Neural progenitor cell (in vitro differentiated cells): ENCODE measurements at regions not wholly inside any gene's neighbourhood (a gene's known extent, or its start where the extent isn't known, plus 50 kb on each side); places are given as distances from the start of the nearest gene placed in this dataset.

ENCODE experiments used
- EZH2 ChIP-seq: fragments of 200-600 bp; sonication (generic); IDR thresholded peaks from 2 replicates; pipeline ENCODE4 v1.6.1; 2017; ENCODE audit warnings: antibody characterized with exemption, mild to moderate bottlenecking, moderate library complexity
- TF ChIP-seq, protein P1 (sequence below): fragments of 200-600 bp; sonication (generic); IDR thresholded peaks from 2 replicates; pipeline ENCODE4 v1.5.1; 2017; ENCODE audit warnings: antibody characterized with exemption, mild to moderate bottlenecking

DNA sequence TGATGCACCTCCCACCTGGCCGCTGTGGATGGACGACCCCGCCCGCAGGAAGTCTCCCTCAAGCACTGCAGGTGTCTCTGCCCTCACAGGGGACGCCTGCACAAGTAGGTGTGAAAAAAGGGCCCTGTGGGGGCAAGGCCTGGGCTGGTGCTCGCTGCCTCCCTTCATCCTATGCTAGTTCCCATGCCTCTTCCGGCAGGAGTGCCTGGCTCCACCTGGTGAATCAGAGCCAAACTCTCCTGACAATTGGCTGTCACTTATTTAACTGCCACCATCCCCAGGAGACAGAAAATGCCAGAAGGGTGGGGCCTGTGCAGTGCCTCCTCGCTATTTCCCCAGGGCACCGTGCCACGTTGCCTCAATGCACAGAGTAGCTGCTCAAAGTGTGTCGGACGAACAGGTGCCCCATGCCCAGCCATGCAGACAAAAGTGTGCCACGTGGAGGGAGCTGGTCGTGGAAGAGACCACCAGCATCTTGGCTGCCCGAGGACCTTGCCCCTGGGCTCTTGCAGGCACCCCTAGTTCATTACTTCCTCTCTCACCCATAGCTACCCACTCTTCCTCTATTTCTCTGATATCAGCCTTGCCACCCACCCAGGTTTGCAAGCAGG lies 170.7 kb downstream of the SEC14L1 start:
- TF ChIP-seq, protein P1, sequence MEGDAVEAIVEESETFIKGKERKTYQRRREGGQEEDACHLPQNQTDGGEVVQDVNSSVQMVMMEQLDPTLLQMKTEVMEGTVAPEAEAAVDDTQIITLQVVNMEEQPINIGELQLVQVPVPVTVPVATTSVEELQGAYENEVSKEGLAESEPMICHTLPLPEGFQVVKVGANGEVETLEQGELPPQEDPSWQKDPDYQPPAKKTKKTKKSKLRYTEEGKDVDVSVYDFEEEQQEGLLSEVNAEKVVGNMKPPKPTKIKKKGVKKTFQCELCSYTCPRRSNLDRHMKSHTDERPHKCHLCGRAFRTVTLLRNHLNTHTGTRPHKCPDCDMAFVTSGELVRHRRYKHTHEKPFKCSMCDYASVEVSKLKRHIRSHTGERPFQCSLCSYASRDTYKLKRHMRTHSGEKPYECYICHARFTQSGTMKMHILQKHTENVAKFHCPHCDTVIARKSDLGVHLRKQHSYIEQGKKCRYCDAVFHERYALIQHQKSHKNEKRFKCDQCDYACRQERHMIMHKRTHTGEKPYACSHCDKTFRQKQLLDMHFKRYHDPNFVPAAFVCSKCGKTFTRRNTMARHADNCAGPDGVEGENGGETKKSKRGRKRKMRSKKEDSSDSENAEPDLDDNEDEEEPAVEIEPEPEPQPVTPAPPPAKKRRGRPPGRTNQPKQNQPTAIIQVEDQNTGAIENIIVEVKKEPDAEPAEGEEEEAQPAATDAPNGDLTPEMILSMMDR: no peak
- TF ChIP-seq EZH2: no peak
